HEK293T (cell line): ENCODE measurements at regions not wholly inside any gene's neighbourhood (a gene's known extent, or its start where the extent isn't known, plus 50 kb on each side); places are given as distances from the start of the nearest gene placed in this dataset.

ENCODE experiments used
- CTCF ChIA-PET: fragments of 350-600 bp; formaldehyde crosslinking; extraction: SDS; loops from one replicate; lab custom pipeline; 2021; ENCODE audit warnings: antibody characterized with exemption, inconsistent platforms; lab: Yijun Ruan, JAX
- POLR2A ChIA-PET: fragments of 350-600 bp; formaldehyde crosslinking; extraction: SDS; loops from one replicate; lab custom pipeline; 2020; ENCODE audit warnings: antibody characterized with exemption, inconsistent platforms; lab: Yijun Ruan, JAX
- DNase-seq: peaks from one replicate; pipeline ENCODE4 v3.0.0; 2012; ENCODE audit warnings: mixed read lengths; ENCODE audit errors: extremely low spot score
- ARNT ChIP-seq: fragments of 450-650 bp; IDR thresholded peaks from 2 replicates; pipeline ENCODE4 v1.6.1; 2017; ENCODE audit warnings: mild to moderate bottlenecking
- BHLHE40 ChIP-seq: fragments of 450-650 bp; IDR thresholded peaks from 2 replicates; pipeline ENCODE4 v1.6.1; 2016; ENCODE audit warnings: mild to moderate bottlenecking, moderate library complexity, borderline replicate concordance
- CTBP1 ChIP-seq: fragments of 450-650 bp; IDR thresholded peaks from 2 replicates; pipeline ENCODE4 v1.6.1; 2016; ENCODE audit warnings: borderline replicate concordance
- ELF4 ChIP-seq: fragments of 450-650 bp; IDR thresholded peaks from 2 replicates; pipeline ENCODE4 v1.6.1; 2017; ENCODE audit warnings: antibody characterized with exemption
- FOXA1 ChIP-seq: fragments of 450-650 bp; IDR thresholded peaks from 2 replicates; pipeline ENCODE4 v1.6.1; 2016; ENCODE audit warnings: mild to moderate bottlenecking
- FOXK2 ChIP-seq: fragments of 450-650 bp; IDR thresholded peaks from 2 replicates; pipeline ENCODE4 v1.6.1; 2016; ENCODE audit warnings: mild to moderate bottlenecking
- FOXM1 ChIP-seq: fragments of 450-650 bp; IDR thresholded peaks from 2 replicates; pipeline ENCODE4 v1.6.1; 2017; ENCODE audit warnings: mild to moderate bottlenecking, borderline replicate concordance
- HDGF ChIP-seq: fragments of 450-650 bp; IDR thresholded peaks from 2 replicates; pipeline ENCODE4 v1.6.1; 2017; ENCODE audit warnings: antibody characterized with exemption, borderline replicate concordance
- L3MBTL2 ChIP-seq: fragments of 450-650 bp; conservative IDR thresholded peaks from 2 replicates; pipeline ENCODE4 v1.6.1; 2016; ENCODE audit warnings: mild to moderate bottlenecking
- LEF1 ChIP-seq: fragments of 450-650 bp; IDR thresholded peaks from 2 replicates; pipeline ENCODE4 v1.6.1; 2017; ENCODE audit warnings: mild to moderate bottlenecking, borderline replicate concordance
- NFRKB ChIP-seq: fragments of 450-650 bp; IDR thresholded peaks from 2 replicates; pipeline ENCODE4 v1.6.1; 2016; ENCODE audit warnings: mild to moderate bottlenecking, moderate library complexity
- SP1 ChIP-seq: fragments of 450-650 bp; IDR thresholded peaks from 2 replicates; pipeline ENCODE4 v1.6.1; 2017
- SUZ12 ChIP-seq: fragments of 450-650 bp; IDR thresholded peaks from 2 replicates; pipeline ENCODE4 v1.6.1; 2016; ENCODE audit warnings: mild to moderate bottlenecking
- TARDBP ChIP-seq: fragments of 450-650 bp; IDR thresholded peaks from 2 replicates; pipeline ENCODE4 v1.6.1; 2016
- ZNF384 ChIP-seq: fragments of 450-650 bp; IDR thresholded peaks from 2 replicates; pipeline ENCODE4 v1.6.1; 2016
- TF ChIP-seq, protein P1 (sequence below): fragments of 450-650 bp; IDR thresholded peaks from 2 replicates; pipeline ENCODE4 v1.6.1; 2016

DNA sequence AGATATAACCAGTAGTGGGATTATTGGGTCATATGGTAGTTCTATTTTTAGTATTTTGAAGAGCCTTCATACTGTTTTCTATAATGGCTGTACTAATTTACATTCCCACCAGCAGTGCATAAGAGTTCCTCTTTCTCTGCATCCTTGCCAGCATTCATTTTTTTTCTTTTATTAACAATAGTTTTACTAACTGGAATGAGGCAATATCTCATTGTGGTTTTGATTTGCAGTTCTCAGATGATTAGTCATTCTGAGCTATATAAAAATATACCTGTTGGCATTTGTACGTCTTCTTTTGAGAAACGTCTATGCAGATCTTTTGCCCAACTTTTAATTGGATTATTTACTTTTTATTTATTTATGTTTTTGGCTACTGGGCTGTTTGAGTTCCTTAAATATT is 1579.3 kb upstream of the CDH6 start:
- TF ChIP-seq FOXA1 (no peak), L3MBTL2 (no peak), FOXK2 (no peak), NFRKB (no peak), CTBP1 (no peak), ZNF384 (no peak), SP1 (no peak), SUZ12 (no peak), BHLHE40 (no peak), TARDBP (no peak), FOXM1 (no peak), LEF1 (no peak), ARNT (no peak), ELF4 (no peak), HDGF (no peak)
- TF ChIP-seq, protein P1, sequence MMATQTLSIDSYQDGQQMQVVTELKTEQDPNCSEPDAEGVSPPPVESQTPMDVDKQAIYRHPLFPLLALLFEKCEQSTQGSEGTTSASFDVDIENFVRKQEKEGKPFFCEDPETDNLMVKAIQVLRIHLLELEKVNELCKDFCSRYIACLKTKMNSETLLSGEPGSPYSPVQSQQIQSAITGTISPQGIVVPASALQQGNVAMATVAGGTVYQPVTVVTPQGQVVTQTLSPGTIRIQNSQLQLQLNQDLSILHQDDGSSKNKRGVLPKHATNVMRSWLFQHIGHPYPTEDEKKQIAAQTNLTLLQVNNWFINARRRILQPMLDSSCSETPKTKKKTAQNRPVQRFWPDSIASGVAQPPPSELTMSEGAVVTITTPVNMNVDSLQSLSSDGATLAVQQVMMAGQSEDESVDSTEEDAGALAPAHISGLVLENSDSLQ = no peak
- no peak for DNase-seq
- ChIA-PET POLR2A (no interaction called here), CTCF (no interaction called here)

DNA sequence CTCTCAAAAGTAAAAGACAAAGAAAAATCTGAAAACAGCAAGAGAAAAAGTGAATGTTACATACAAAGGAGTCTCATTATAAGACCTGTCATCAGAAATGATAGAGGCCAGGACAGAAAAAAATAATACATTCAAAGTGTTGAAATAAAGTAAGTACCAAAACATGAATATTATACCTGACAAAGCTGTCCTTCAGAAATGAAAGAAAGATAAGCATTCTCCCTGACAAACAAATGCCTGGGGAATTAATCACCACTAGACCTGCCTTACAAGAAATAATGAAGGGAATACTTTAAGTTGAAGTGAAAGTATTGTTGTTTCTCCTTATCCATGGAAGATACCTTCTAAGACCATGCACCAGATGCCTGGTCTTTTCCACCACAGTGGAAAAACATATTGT is 1605.2 kb upstream of the CDH6 start:
- TF ChIP-seq ELF4 = no peak
- TF ChIP-seq SUZ12 = no peak
- no peak for TF ChIP-seq L3MBTL2
- no peak for TF ChIP-seq FOXK2
- no peak for TF ChIP-seq SP1
- no peak for TF ChIP-seq ARNT
- no peak for TF ChIP-seq TARDBP
- TF ChIP-seq FOXM1 = no peak
- POLR2A ChIA-PET = no interaction called here
- no peak for DNase-seq
- CTCF ChIA-PET = no interaction called here

GRCh38 chr5:29587832-29588231 is 1605.7 kb upstream of the CDH6 start:
- CTCF ChIA-PET = no interaction called here
- POLR2A ChIA-PET = no interaction called here
- TF ChIP-seq ZNF384 = no peak
- TF ChIP-seq BHLHE40 = no peak
- no peak for TF ChIP-seq NFRKB
- TF ChIP-seq SUZ12 = no peak
- TF ChIP-seq L3MBTL2 = no peak
- no peak for TF ChIP-seq FOXM1
- no peak for TF ChIP-seq SP1
- TF ChIP-seq ELF4 = no peak
- no peak for TF ChIP-seq FOXK2
- TF ChIP-seq LEF1 = no peak
- no peak for DNase-seq

DNA sequence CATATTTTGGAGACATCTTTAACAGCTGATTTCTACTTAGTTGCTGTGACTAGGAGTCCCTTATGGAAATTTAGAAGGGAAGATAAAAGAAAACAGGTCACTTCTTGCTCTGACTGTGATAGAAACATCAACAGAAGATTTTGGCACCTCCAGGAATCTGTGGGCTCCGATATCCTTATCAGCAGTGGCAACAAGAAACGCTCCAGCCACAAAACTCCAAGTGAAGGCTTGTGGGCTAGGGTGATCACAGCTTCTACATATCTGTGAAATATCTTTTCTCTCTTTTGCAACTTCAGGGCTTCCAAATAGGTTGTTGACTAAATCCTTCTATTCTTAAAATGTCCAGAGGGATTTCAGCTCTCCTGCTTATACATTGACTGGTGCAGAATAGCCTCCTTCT is 1625.5 kb upstream of the CDH6 start:
- CTCF ChIA-PET = no interaction called here
- TF ChIP-seq TARDBP = no peak
- no peak for TF ChIP-seq LEF1
- TF ChIP-seq CTBP1 = no peak
- no peak for TF ChIP-seq HDGF
- TF ChIP-seq SUZ12 = no peak
- TF ChIP-seq ELF4 = no peak
- POLR2A ChIA-PET = no interaction called here

GRCh38 chr5:29561564-29561963 is 1631.9 kb upstream of the CDH6 start:
- no peak for TF ChIP-seq TARDBP
- TF ChIP-seq LEF1 = no peak
- ChIA-PET CTCF (no interaction called here), POLR2A (no interaction called here)
- DNase-seq = no peak

More for the DNA sequence above, 1625.5 kb upstream of the CDH6 start:
- no peak for DNase-seq

- TF ChIP-seq SUZ12 (no peak), ELF4 (no peak), FOXA1 (no peak), L3MBTL2 (no peak), CTBP1 (no peak), LEF1 (no peak), ARNT (no peak), ZNF384 (no peak)
- TF ChIP-seq, protein P1 = no peak
- POLR2A ChIA-PET = no interaction called here
- CTCF ChIA-PET = no interaction called here
- no peak for DNase-seq
Observed at GRCh38 chr5:29550523-29550922, 1643.0 kb upstream of the CDH6 start.

GRCh38 chr5:29548262-29548661 is 1645.2 kb upstream of the CDH6 start:
- POLR2A ChIA-PET = no interaction called here
- CTCF ChIA-PET = no interaction called here
- TF ChIP-seq FOXK2 (no peak), SP1 (no peak), ARNT (no peak), BHLHE40 (no peak), CTBP1 (no peak)
- no peak for DNase-seq

DNA sequence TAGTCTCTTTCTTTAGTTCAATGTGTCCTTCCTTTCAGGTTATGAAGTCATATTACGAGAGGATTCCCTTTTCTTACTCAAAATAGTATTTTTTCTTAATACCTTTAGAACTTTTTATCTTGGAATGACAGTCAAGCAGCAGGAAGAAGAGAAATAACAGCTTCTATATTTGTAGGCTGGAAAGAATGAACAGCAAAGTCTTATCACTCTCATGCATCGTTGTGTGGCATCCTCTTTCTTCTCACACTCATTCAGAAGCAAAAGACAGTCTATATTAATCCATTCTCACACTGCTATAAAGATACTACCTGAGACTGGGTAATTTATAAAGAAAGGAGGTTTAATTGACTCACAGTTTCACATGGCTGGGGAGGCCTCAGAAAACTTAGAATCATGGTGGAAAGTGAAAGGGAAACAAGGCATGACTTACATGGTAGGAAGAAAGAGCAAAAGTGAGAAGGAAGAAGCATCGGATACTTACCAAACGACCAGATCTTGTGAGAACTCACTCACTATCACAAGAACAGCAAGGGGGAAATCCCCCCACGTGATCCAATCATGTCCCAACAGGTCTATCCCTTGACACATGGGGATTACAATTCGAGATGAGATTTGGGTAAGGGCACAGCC is 1646.1 kb upstream of the CDH6 start:
- TF ChIP-seq FOXK2 = no peak
- POLR2A ChIA-PET = no interaction called here
- DNase-seq = no peak
- CTCF ChIA-PET = no interaction called here
